ENCODE measurements at regions not wholly inside any gene's neighbourhood (a gene's known extent, or its start where the extent isn't known, plus 50 kb on each side); places are given as distances from the start of the nearest gene placed in this dataset.

DNA sequence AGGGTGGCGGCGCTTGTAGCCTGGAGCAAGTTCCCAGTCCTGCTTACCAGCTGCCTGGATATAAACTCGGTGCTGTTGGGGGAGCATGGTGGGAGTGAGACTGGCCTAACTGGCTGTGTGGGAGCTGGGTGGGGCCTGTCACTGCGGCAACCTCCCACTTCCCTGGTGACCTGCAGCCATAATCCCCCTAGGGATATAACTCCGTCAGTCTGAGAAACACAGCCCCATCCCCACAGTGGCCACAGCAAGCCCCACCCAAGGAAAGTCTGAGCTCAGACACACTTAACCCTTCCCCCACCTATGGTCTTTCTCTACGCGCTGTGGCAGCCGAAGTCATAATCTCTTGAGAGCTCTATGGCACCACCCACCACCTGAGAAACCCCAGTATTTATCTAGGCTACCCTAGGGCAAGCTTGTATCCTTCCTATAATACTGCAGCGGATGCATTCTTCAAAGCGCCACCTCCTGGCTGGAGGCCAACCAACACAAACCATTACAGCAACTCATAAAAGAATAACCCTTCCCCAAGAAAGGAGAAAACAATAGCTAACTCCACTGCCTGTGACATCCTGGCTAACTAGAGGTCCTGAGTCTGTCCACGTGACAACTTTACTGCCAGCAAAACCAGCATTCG lies 57.4 kb downstream of the ZNF648 start:
- Mint-ChIP-seq H3K27ac (no peak overlapping the region), H3K36me3 (ENCODE audit: low read depth) (no peaks in the 10 kb centered on the region), H3K4me3 (no peak overlapping the region), H3K4me1 (no peaks in the 10 kb centered on the region), H3K9me3 (peaks cover 13% of the 10 kb centered on the region), H3K27me3 (peaks cover 5% of the 10 kb centered on the region)
- no peak for DNase-seq
- ATAC-seq, result no peak

GRCh38 chr1:182003025-182003725 lies 58.3 kb downstream of the ZNF648 start:
- Mint-ChIP-seq H3K36me3 (ENCODE audit: low read depth) (no peaks in the 10 kb centered on the region), H3K27me3 (peaks cover 11% of the 10 kb centered on the region), H3K4me1 (no peaks in the 10 kb centered on the region), H3K4me3 (no peak overlapping the region), H3K9me3 (peaks cover 13% of the 10 kb centered on the region), H3K27ac (no peak overlapping the region)
- ATAC-seq (no peak), DNase-seq (no peak)

DNA sequence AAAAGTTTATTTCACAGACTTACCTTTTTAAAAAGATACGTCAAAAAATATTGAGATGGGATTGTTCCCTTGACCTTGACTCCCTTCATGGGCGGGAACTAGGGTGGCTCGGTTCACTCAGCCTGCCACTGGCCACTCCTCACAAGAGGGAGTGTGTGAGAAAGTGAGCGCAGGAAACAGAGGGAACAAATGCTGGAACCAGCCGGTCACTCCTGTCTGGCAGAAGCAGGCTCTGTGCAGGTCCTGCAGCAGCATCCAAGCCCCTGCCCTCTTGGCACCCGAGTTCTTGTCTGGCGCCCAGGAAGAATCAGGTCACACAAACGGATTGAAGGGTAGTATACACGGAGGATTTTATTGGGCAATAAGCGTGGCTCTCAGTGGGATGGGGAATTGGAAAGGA lies 58.9 kb downstream of the ZNF648 start:
- no peak overlapping the region for H3K27ac Mint-ChIP-seq
- H3K36me3 Mint-ChIP-seq (ENCODE audit: low read depth), result no peaks in the 10 kb centered on the region
- H3K9me3 Mint-ChIP-seq, result peaks cover 13% of the 10 kb centered on the region
- ATAC-seq, result no peak
- H3K27me3 Mint-ChIP-seq, result peaks cover 11% of the 10 kb centered on the region
- H3K4me3 Mint-ChIP-seq, result no peak overlapping the region
- DNase-seq, result no peak
- no peaks in the 10 kb centered on the region for H3K4me1 Mint-ChIP-seq

DNA sequence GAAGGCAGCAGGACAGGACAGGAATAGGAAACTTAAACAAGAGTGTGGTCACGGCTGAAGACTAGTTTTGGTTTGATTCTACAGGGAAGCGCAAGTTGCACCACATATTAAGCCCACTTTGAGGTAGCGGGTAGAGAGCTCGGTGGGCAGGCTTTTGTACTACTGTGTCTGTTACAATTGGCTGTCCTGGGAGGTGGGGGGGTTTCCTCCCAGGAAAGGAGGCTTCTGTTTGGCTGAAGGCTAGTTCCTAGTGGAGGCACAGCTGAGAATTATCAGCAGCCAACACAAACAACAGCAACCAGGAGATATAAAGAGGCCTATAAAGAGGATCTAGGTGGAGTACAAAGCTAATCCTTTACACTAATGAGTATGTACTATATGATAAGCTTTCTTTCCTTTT lies 62.7 kb downstream of the ZNF648 start:
- Mint-ChIP-seq H3K4me3 (no peak overlapping the region), H3K27ac (no peak overlapping the region), H3K27me3 (peaks cover 10% of the 10 kb centered on the region), H3K36me3 (ENCODE audit: low read depth) (no peaks in the 10 kb centered on the region), H3K4me1 (no peaks in the 10 kb centered on the region), H3K9me3 (no peaks in the 10 kb centered on the region)
- no peak for ATAC-seq
- DNase-seq, result no peak

- ATAC-seq, result no peak
- no peaks in the 10 kb centered on the region for H3K36me3 Mint-ChIP-seq (ENCODE audit: low read depth)
Measured at GRCh38 chr1:181992072-181992471, 69.4 kb downstream of the ZNF648 start.

DNA sequence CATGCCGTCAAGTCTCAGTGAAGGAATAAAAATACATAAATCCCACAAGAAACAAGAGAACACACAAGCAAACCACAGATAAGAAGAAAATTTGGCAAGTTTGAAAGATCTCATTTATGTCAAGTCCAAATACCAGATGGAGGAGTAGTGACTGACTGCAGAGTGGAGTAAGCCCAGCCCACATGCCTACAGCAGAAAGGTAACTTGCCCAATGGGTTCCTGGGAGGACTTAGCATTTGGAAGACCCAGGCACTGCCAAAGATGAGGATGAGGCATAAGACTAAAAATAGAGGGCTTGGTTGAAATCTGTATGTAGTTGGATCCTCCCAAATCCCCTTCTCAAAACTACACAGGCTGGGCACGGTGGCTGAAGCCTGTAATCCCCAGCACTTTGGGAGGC lies 70.8 kb downstream of the ZNF648 start:
- DNase-seq (no peak), ATAC-seq (no peak)
- Mint-ChIP-seq H3K27me3 (peaks cover 4% of the 10 kb centered on the region), H3K4me1 (peaks cover 5% of the 10 kb centered on the region), H3K9me3 (no peaks in the 10 kb centered on the region), H3K27ac (no peak overlapping the region), H3K4me3 (no peak overlapping the region), H3K36me3 (ENCODE audit: low read depth) (no peaks in the 10 kb centered on the region)

More at GRCh38 chr1:181992072-181992471, 69.4 kb downstream of the ZNF648 start:
- H3K9me3 Mint-ChIP-seq, result no peaks in the 10 kb centered on the region
- no peaks in the 10 kb centered on the region for H3K4me1 Mint-ChIP-seq
- peaks cover 2% of the 10 kb centered on the region for H3K27me3 Mint-ChIP-seq
- H3K4me3 Mint-ChIP-seq, result no peak overlapping the region
- no peak for DNase-seq
- H3K27ac Mint-ChIP-seq, result no peak overlapping the region

- H3K9me3 Mint-ChIP-seq, result no peaks in the 10 kb centered on the region
- H3K27ac Mint-ChIP-seq, result no peak overlapping the region
- H3K27me3 Mint-ChIP-seq, result peaks cover 14% of the 10 kb centered on the region
- no peak overlapping the region for H3K4me3 Mint-ChIP-seq
- ATAC-seq (no peak), DNase-seq (no peak)
- H3K36me3 Mint-ChIP-seq (ENCODE audit: low read depth), result no peaks in the 10 kb centered on the region
- peaks cover 6% of the 10 kb centered on the region for H3K4me1 Mint-ChIP-seq
Measured at GRCh38 chr1:181989261-181989920, 72.1 kb downstream of the ZNF648 start.

DNA sequence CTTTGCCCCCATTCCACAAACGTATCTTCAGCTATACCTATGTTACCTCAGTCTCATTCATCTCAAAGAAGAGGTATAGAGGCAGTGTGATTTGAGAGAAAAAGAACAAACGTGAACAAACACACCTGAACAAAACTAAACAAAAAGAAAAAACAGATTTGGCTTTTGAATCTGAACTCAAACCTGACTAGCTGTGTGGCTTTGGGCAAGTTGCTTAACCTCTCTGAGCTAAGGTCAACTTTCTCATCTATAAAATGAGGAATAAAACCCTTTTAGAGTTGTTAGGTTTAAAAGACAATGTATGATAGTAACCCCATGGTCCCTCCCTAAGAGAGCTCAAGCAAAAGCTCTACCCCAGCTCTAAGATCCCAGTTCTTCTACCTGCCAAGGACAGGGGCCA lies 73.5 kb downstream of the ZNF648 start:
- ATAC-seq (no peak), DNase-seq (no peak)
- peaks cover 14% of the 10 kb centered on the region for H3K27me3 Mint-ChIP-seq
- no peak overlapping the region for H3K27ac Mint-ChIP-seq
- no peaks in the 10 kb centered on the region for H3K9me3 Mint-ChIP-seq
- H3K4me3 Mint-ChIP-seq, result no peak overlapping the region
- H3K4me1 Mint-ChIP-seq, result peaks cover 6% of the 10 kb centered on the region
- H3K36me3 Mint-ChIP-seq (ENCODE audit: low read depth), result no peaks in the 10 kb centered on the region

DNA sequence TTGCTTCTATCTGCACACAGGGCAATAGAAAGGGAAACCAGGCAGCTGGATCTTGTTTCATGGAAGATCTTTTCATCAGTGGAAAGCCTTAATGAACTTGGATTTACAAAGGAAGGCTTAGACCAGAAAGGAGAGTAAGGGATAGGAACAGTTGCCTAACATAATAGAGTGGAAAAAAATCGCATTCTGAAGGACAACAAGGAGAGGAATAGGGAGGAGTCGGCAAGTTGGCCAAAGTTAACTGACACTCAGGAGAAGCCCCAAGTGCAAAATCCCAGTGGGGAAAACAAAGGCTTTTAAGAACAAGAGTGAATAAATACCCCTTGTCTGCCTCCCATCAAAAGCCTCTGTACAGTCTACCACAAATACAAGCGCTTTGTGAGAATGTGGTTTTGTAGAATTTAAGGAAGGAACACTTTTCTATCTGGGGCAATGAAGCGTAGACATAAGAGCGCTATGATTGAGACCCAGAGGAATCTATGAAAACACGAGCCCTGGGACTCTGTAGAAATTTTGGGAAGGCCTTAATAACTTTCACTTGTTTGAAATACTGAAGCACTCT lies 74.1 kb downstream of the ZNF648 start:
- Mint-ChIP-seq H3K27ac (no peak overlapping the region), H3K36me3 (ENCODE audit: low read depth) (no peaks in the 10 kb centered on the region), H3K9me3 (no peaks in the 10 kb centered on the region), H3K4me1 (peaks cover 6% of the 10 kb centered on the region), H3K27me3 (peaks cover 16% of the 10 kb centered on the region), H3K4me3 (no peak overlapping the region)
- ATAC-seq, result no peak
- no peak for DNase-seq

- H3K4me1 Mint-ChIP-seq, result peaks cover 6% of the 10 kb centered on the region
- H3K27me3 Mint-ChIP-seq, result peaks cover 16% of the 10 kb centered on the region
- H3K36me3 Mint-ChIP-seq (ENCODE audit: low read depth), result no peaks in the 10 kb centered on the region
- ATAC-seq, result no peak
- no peaks in the 10 kb centered on the region for H3K9me3 Mint-ChIP-seq
- no peak overlapping the region for H3K27ac Mint-ChIP-seq
- H3K4me3 Mint-ChIP-seq, result no peak overlapping the region
- DNase-seq, result no peak
Measured at GRCh38 chr1:181986907-181987305, 74.6 kb downstream of the ZNF648 start.

GRCh38 chr1:181985936-181986906 lies 75.3 kb downstream of the ZNF648 start:
- H3K27ac Mint-ChIP-seq, result no peak overlapping the region
- peaks cover 6% of the 10 kb centered on the region for H3K4me1 Mint-ChIP-seq
- no peaks in the 10 kb centered on the region for H3K9me3 Mint-ChIP-seq
- ATAC-seq (peak; percentile 59), DNase-seq (no peak)
- H3K36me3 Mint-ChIP-seq (ENCODE audit: low read depth), result no peaks in the 10 kb centered on the region
- peaks cover 16% of the 10 kb centered on the region for H3K27me3 Mint-ChIP-seq
- no peak overlapping the region for H3K4me3 Mint-ChIP-seq

- peaks cover 16% of the 10 kb centered on the region for H3K27me3 Mint-ChIP-seq
- H3K4me1 Mint-ChIP-seq, result peaks cover 6% of the 10 kb centered on the region
- DNase-seq (no peak), ATAC-seq (no peak)
- no peaks in the 10 kb centered on the region for H3K36me3 Mint-ChIP-seq (ENCODE audit: low read depth)
- H3K9me3 Mint-ChIP-seq, result no peaks in the 10 kb centered on the region
- H3K4me3 Mint-ChIP-seq, result no peak overlapping the region
- no peak overlapping the region for H3K27ac Mint-ChIP-seq
Measured at GRCh38 chr1:181985281-181985680, 76.2 kb downstream of the ZNF648 start.

- Mint-ChIP-seq H3K36me3 (ENCODE audit: low read depth) (no peaks in the 10 kb centered on the region), H3K27me3 (peaks cover 16% of the 10 kb centered on the region), H3K4me1 (peaks cover 6% of the 10 kb centered on the region), H3K4me3 (no peak overlapping the region), H3K27ac (no peak overlapping the region), H3K9me3 (no peaks in the 10 kb centered on the region)
- ATAC-seq (no peak), DNase-seq (no peak)
Measured at GRCh38 chr1:181984006-181984405, 77.5 kb downstream of the ZNF648 start.

GRCh38 chr1:181981821-181982220 lies 79.7 kb downstream of the ZNF648 start:
- H3K27ac Mint-ChIP-seq, result no peak overlapping the region
- ATAC-seq (no peak), DNase-seq (no peak)
- peaks cover 6% of the 10 kb centered on the region for H3K9me3 Mint-ChIP-seq
- H3K36me3 Mint-ChIP-seq (ENCODE audit: low read depth), result peaks cover 1% of the 10 kb centered on the region
- no peak overlapping the region for H3K4me3 Mint-ChIP-seq
- peaks cover 33% of the 10 kb centered on the region for H3K27me3 Mint-ChIP-seq
- peaks cover 6% of the 10 kb centered on the region for H3K4me1 Mint-ChIP-seq

Measured in activated naive CD8-positive, alpha-beta T cell treated with anti-CD3 and anti-CD28 coated beads, Interleukin-2, amount 50 U/mL, for 24 hours (primary cell).